ENCODE measurements at regions not wholly inside any gene's neighbourhood (a gene's known extent, or its start where the extent isn't known, plus 50 kb on each side); places are given as distances from the start of the nearest gene placed in this dataset.
"Not testable (repeated sequence)": the region's sequence is repeated elsewhere in the genome, so short reads cannot be mapped to it uniquely, and the experiment has no call there.

DNA sequence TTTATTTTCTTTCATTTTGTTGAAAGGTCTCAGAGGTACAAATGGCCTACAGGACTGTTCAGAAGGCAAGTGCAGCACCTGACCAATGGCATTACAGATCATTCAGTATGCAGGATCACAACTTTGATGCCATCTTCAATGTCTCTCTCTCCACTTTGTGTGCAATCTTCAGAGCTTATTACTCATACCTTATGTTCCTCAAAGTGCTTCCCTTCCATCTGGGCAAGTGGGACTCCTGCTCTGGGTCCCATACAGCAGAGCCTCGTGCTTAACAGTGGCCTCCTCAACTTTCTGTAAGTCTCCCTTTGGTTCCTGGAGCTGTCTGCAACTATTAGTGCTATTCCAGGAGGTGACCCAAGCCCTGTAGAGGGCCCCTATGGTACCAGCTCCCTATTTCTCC lies 358.4 kb upstream of the RPS23 start:
- Histone ChIP-seq H3K4me3 (replicated peaks; ENCODE audit: insufficient read depth, low read length) (no peak overlapping the region), H3K27ac (replicated peaks) (no peak overlapping the region), H3K27me3 (ENCODE audit: insufficient read depth, poor library complexity, severe bottlenecking) (no peaks in the 10 kb centered on the region)
- TF ChIP-seq, protein P1, sequence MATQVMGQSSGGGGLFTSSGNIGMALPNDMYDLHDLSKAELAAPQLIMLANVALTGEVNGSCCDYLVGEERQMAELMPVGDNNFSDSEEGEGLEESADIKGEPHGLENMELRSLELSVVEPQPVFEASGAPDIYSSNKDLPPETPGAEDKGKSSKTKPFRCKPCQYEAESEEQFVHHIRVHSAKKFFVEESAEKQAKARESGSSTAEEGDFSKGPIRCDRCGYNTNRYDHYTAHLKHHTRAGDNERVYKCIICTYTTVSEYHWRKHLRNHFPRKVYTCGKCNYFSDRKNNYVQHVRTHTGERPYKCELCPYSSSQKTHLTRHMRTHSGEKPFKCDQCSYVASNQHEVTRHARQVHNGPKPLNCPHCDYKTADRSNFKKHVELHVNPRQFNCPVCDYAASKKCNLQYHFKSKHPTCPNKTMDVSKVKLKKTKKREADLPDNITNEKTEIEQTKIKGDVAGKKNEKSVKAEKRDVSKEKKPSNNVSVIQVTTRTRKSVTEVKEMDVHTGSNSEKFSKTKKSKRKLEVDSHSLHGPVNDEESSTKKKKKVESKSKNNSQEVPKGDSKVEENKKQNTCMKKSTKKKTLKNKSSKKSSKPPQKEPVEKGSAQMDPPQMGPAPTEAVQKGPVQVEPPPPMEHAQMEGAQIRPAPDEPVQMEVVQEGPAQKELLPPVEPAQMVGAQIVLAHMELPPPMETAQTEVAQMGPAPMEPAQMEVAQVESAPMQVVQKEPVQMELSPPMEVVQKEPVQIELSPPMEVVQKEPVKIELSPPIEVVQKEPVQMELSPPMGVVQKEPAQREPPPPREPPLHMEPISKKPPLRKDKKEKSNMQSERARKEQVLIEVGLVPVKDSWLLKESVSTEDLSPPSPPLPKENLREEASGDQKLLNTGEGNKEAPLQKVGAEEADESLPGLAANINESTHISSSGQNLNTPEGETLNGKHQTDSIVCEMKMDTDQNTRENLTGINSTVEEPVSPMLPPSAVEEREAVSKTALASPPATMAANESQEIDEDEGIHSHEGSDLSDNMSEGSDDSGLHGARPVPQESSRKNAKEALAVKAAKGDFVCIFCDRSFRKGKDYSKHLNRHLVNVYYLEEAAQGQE (IDR thresholded peaks at IDR 0.05; ENCODE audit: insufficient replicate concordance, low read depth), result no peak
- no peak for TF ChIP-seq POLR2AphosphoS5 (IDR thresholded peaks at IDR 0.05; ENCODE audit: low read depth)
- TF ChIP-seq GABPA (IDR thresholded peaks at IDR 0.05; ENCODE audit: low read depth), result no peak
- TF ChIP-seq, protein P2, sequence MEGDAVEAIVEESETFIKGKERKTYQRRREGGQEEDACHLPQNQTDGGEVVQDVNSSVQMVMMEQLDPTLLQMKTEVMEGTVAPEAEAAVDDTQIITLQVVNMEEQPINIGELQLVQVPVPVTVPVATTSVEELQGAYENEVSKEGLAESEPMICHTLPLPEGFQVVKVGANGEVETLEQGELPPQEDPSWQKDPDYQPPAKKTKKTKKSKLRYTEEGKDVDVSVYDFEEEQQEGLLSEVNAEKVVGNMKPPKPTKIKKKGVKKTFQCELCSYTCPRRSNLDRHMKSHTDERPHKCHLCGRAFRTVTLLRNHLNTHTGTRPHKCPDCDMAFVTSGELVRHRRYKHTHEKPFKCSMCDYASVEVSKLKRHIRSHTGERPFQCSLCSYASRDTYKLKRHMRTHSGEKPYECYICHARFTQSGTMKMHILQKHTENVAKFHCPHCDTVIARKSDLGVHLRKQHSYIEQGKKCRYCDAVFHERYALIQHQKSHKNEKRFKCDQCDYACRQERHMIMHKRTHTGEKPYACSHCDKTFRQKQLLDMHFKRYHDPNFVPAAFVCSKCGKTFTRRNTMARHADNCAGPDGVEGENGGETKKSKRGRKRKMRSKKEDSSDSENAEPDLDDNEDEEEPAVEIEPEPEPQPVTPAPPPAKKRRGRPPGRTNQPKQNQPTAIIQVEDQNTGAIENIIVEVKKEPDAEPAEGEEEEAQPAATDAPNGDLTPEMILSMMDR (IDR thresholded peaks at IDR 0.05; ENCODE audit: insufficient read depth, low read length), result no peak
- no peak for TF ChIP-seq SPI1 (IDR thresholded peaks at IDR 0.05; ENCODE audit: borderline replicate concordance, low read depth)
- no peak for DNase-seq (ENCODE audit: low read depth in 1 of 2, low spot score in 1 of 2)

DNA sequence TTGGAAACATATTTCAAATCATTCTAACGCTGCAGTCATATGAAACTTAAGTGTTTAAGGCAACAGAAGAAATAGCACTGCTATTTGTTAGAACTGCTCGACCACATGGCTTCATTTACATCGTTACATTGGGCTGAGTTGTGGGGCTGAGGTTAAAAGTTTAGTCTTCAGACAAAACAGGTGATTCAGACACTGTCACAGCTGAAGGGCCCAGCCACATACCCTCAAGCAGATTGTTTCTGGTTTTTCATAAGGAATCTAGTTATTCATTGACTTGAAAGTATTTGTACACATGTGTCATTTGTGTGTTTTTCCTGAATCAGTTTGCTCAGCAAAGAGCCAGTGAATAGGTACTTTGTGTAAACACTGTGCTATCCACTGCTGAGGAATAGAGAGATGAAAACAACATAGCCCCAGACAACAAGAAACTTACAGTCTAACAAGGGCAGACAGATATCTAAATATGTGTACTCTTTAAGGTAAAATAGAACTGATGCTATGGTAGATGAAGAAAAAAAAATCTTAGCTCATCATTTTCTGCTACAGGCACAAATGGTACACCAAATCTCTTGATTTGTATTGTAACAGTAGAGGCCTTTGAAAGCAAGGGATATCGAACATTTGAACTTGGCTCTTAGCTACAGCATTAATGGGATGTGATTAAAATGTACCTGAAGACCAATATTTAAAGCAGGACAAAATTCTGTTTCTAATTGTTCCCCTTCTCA lies 357.6 kb upstream of the RPS23 start:
- Histone ChIP-seq H3K27me3 (ENCODE audit: insufficient read depth, poor library complexity, severe bottlenecking) (no peaks in the 10 kb centered on the region), H3K27ac (replicated peaks) (no peak overlapping the region), H3K4me3 (replicated peaks; ENCODE audit: insufficient read depth, low read length) (no peak overlapping the region)
- no peak for DNase-seq (ENCODE audit: low read depth in 1 of 2, low spot score in 1 of 2)
- TF ChIP-seq, protein P1 (IDR thresholded peaks at IDR 0.05; ENCODE audit: insufficient replicate concordance, low read depth), result no peak
- TF ChIP-seq GABPA (IDR thresholded peaks at IDR 0.05; ENCODE audit: low read depth) (no peak), SPI1 (IDR thresholded peaks at IDR 0.05; ENCODE audit: borderline replicate concordance, low read depth) (no peak), POLR2AphosphoS5 (IDR thresholded peaks at IDR 0.05; ENCODE audit: low read depth) (no peak)
- TF ChIP-seq, protein P2 (IDR thresholded peaks at IDR 0.05; ENCODE audit: insufficient read depth, low read length), result no peak

DNA sequence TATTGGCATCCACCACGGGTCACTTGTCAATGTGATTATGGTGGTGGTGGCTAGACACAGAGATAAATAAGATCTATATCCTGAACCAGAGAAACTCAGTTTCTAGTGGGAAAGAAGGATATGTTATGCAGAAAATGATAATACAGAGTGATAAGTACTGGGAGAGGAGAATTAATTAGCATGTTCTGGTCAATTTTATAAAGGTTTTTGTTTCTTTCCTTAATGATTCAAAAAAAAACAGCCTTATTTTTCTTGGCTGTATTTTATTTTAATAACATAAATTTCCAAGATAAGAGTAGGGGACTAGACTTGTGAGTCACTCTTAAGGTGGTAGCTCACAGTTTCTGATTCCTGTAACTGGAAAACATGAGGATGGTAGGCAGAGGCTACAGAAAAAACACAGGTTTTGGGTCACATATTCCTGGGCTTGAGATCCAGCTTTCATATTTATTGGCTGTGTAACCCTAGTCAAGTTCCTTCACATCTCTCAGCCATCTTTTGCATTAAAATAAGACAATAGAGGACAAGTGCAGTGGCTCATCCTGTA lies 350.3 kb upstream of the RPS23 start:
- Histone ChIP-seq H3K27ac (replicated peaks) (no peak overlapping the region), H3K27me3 (ENCODE audit: insufficient read depth, poor library complexity, severe bottlenecking) (no peaks in the 10 kb centered on the region), H3K4me3 (replicated peaks; ENCODE audit: insufficient read depth, low read length) (no peak overlapping the region)
- TF ChIP-seq, protein P1 (IDR thresholded peaks at IDR 0.05; ENCODE audit: insufficient replicate concordance, low read depth), result no peak
- TF ChIP-seq SPI1 (IDR thresholded peaks at IDR 0.05; ENCODE audit: borderline replicate concordance, low read depth) (no peak), POLR2AphosphoS5 (IDR thresholded peaks at IDR 0.05; ENCODE audit: low read depth) (no peak), GABPA (IDR thresholded peaks at IDR 0.05; ENCODE audit: low read depth) (no peak)
- TF ChIP-seq, protein P2 (IDR thresholded peaks at IDR 0.05; ENCODE audit: insufficient read depth, low read length), result no peak
- DNase-seq (ENCODE audit: low read depth in 1 of 2, low spot score in 1 of 2), result no peak

DNA sequence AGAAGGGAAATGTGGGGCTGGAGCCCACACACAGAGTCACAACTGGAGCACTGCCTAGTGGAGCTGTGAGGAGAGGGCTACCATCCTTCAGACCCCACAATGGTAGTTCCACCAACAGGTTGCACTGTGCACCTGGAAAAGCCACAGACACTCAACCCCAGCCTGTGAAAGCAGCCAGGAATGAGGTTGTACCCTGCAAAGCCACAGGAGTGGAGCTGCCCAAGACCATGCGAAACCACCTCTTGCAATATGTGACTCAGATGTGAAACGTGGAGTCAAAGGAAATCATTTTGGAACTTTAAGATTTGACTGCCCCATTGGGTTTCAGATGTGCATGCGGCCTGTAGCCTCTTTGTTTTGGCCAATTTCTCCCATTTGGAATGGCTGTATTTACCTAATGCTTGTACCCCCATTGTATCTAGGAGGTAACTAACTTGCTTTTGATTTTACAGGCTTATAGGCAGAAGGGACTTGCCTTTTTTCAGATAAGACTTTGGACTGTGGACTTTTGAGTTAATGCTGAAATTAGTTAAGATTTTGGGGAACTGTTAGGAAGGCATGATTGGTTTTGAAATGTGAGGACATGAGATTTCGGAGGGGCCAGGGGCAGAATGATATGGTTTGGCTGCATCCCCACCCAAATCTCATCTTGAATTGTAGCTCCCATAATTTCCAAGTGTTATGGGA lies 348.9 kb upstream of the RPS23 start:
- H3K27ac ChIP-seq (replicated peaks); H3K27me3 ChIP-seq (ENCODE audit: insufficient read depth, poor library complexity, severe bottlenecking); DNase-seq (ENCODE audit: low read depth in 1 of 2, low spot score in 1 of 2); H3K4me3 ChIP-seq (replicated peaks; ENCODE audit: insufficient read depth, low read length): not testable (repeated sequence)

DNA sequence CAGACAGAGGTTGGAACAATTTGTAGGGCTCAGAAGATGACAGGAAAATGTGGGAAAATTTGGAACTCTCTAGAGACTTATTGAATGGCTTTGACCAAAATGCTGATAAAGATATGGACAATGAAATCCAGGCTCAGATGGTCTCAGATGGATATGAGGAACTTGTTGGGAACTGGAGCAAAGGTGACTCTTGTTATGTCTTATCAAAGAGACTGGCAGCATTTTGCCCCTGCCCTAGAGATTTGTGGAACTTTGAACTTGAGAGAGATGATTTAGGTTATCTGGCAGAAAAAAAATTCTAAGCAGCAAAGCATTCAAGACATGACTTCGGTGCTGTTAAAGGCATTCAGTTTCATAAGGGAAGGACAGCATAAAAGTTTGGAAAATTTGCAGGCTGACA lies 347.9 kb upstream of the RPS23 start:
- not testable (repeated sequence) for H3K4me3 ChIP-seq (replicated peaks; ENCODE audit: insufficient read depth, low read length); H3K27me3 ChIP-seq (ENCODE audit: insufficient read depth, poor library complexity, severe bottlenecking); DNase-seq (ENCODE audit: low read depth in 1 of 2, low spot score in 1 of 2); H3K27ac ChIP-seq (replicated peaks)

Data from HL-60 (cell line).